NCI-H1694 (cell line): ENCODE measurements at regions not wholly inside any gene's neighbourhood (a gene's known extent, or its start where the extent isn't known, plus 50 kb on each side); places are given as distances from the start of the nearest gene placed in this dataset.
A peak's percentile ranks its signal among the peaks of the same experiment; 100 is the strongest.

Experiments used
- DNase-seq: peaks from one replicate; lab custom pipeline; 2025; lab: John Stamatoyannopoulos, UW

DNA sequence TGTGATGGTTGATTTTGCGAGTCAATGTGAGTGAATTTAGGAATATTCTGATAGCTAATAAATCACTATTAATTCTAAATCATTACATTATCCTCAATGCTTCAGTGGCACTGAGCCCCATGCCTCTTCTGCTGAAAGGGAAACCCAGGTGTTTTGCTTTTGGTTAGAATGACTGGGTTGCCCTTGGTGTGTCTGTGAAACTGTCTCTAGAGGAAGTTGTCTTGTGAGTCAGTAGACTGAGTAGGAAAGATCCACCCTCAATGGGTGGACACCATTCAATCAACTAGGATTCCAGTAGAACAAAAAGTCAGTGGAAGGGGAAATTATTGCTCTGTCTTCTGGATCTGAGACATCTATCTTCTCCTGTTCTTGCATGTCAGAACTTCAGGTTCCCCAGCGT is 472.4 kb downstream of the ANKRD7 start:
- DNase-seq: no peak

DNA sequence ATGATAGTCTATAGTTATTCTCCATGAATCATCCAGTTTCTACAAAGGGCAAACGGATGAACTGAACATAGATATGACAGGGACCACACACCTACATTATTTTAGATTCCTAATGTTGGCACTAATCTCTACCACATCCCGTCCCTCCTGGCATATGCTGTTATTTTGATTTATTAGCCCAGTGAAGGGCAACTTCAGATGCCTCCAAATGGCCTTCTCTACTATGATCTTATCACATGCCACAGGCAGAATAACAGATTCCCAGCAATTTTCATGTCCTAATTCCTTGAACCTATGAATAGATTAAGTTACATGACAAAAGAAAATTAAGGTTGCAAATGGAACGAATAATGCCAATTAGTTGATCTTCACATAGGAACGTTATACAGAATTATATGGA is 474.7 kb downstream of the ANKRD7 start:
- DNase-seq: no peak

DNA sequence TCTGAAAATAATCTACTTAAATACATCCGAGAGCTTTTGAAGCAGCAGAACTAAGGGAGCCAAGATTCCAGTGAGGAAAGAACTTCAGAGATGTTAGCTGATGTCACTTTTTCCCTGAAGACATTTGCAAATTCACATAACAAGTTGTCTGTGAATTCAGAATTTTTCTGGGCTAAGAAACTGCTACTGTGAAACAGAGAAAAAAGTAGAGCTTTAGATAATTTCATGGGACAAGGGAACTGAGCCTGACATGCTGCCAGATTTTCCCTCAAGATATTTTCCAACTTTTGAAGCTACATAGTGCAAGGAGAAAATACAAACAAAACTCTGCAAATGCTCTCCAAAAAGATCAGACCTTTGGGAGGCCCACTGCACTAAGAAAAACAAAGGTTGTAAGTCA is 484.2 kb downstream of the ANKRD7 start:
- no peak for DNase-seq

DNA sequence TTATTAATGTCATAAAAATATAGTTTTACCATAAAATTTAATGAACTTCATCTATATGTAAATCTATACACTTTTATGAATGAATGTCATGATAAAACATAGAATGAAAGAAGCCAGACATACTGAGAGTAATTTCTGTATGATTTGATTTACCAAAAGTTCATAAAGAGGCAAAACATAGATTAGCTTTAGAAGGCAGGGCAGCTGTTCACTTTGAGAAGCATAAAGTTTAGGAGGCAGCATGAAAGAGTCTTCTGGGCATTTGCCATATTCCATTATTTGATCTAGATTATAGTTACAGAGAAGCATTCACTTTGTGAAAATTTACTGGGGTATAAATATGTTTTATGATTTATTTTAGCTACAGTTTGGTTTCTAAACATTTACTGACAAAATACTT is 487.2 kb downstream of the ANKRD7 start:
- DNase-seq: no peak

DNA sequence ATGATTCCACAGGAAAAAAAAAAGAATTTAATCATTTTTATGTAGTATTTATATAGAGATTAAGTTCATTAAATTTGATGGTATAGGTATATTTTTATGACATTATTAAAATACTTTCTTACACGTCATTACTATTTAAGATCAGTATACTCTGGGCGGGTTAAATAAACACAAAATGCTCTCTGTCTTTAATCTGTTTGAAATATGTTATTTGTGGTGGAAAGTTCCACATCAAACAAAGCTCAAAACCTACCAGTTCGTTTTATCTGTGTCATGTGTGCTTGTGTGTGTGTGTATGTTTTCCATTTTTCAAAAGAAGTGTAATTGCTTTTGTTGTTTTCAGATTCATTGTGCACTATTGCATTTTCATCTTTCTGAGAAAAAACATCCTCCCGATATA is 488.5 kb downstream of the ANKRD7 start:
- no peak for DNase-seq

DNA sequence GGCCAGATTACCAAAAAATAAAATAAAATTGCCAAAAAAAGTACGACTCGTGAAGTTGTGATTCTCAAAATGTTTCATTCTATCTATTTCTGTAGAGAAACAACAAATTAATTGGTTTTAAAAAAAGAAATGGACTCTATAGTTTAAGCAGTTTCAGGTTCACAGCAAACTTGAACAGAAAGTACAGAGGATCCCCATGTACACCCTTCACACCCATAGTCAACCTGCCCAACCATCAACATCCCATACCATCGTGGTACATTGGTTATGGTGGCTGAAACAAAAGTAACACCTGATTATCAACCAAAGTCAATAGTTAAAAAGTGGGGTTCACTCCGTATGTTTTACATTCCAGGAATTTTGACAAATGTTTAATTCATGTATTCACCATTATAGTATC is 496.1 kb downstream of the ANKRD7 start:
- no peak for DNase-seq

DNA sequence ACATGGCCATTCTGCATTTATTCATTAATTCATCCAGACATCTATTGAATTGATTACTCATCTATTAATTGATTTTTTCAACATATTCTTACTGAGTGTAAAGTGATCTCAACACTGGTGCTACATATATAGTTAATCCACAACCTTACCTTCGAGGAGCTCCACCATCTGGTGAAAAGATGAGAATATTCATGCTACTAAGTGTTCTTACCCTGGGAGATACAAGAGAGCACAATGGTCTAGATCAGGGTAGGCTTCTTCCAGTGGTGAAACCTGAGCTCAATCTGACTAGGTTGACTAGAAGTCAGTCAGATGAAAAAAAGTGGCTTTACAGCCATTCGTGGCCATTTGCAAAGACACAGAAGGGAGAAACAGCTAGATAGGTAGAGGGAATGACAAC is 507.4 kb downstream of the ANKRD7 start:
- no peak for DNase-seq

DNA sequence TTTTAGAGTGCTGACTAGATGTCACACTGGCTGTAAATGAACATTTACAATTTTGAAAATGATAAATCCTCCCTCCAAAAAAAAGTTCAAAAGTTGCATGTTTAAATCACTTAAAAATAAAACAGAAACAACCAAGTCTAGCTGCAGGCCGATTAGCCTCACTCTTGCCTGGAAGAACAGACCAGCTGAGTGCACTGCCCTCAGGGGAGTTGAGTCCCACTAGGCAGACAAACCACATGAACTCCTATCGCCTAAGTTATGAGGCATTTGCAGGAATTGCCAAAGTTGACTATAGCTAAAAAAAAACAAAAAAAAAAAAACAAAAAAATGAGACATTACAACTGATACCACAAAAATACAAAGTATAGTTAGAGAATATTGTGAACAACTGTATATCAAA is 510.0 kb downstream of the ANKRD7 start:
- no peak for DNase-seq

DNA sequence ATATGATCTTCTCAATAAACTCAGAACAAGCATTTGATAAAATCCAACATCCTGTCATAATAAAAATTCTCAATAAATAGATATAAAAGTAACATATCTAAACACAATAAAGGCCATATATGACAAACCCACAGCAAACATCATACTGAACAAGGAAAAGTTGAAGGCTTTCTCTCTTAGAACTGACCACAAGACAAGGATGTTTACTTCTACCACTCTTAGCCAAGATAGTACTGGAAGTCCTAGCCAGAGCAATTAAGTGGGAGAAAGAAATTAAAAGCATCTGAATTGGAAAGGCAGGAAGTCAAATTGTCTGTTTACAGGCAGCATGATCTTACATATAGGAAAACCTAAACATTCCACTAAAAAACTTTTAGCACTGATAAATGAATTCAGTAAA is 510.9 kb downstream of the ANKRD7 start:
- DNase-seq: no peak

DNA sequence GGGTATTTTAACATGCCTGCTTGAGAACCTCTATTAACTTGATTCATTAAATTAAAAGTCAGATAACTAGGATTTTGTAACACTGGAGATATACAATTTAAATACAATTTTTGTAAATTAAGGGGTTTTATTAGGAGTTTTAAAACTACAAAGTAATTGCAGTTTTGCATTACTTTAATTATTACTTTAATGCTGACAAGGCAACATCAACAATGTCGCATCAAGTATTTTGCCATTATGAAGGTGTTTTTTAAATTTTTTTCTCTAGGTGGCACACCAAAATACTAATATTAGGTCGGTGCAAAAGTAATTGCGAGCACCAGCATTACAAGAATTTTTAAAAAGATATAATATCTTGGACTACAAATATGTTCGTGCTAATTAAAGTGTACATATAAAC is 513.4 kb downstream of the ANKRD7 start:
- DNase-seq: no peak

DNA sequence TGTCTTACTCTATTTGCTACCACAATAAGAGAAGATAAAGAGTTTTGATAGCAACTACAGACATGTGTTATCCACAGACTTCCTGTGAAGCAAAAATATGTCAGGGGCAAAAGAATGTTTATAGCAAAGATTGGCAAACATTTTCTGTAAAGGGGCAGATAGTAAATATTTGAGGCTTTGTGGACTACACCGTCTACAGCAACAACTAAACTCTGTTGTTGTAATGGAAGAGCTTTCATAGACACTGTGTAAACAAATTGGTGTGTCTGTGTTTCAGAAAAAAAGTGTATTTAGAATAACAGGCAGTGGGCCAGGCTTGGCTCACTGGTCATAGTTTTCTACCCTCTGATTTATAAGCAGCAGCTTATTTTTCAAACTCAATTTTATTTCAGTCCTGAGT is 521.4 kb downstream of the ANKRD7 start:
- DNase-seq: no peak

DNA sequence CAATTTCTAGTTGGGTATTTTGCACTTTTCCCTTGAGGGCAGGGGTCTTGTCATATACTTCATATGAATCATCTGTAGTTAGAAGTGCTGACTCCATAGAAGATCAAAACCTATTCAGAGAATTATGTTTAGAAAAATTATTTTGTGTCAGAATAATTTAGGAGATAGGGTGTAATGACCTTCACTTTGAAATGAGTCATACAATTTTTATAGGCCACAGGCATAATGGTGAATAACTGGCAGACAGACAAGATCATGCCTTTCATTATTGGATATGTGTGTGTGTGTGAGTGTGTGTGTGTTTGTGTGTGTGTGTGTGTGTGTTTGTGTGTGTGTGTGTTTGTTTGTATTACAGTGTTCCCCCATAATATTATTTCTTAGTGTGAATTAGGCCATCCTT is 523.0 kb downstream of the ANKRD7 start:
- no peak for DNase-seq

DNA sequence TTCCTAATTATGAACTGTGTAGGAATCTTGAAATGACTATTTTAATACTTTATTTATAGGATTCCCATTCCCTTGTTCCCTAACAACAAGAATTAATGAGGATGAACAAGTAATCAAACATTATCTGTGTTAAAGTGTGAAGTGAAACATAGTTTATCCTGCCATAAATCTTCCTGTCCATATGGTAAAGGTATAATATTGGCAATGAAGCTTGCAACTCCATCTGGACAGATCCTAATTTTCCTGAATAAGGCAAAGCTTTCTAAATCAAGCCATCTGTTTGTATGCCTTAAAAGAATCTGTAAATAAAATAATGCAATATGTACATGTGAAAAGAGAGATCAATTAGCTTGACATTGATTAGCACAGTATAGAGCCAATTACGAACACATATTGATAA is 529.0 kb downstream of the ANKRD7 start:
- peak; percentile 91 for DNase-seq

DNA sequence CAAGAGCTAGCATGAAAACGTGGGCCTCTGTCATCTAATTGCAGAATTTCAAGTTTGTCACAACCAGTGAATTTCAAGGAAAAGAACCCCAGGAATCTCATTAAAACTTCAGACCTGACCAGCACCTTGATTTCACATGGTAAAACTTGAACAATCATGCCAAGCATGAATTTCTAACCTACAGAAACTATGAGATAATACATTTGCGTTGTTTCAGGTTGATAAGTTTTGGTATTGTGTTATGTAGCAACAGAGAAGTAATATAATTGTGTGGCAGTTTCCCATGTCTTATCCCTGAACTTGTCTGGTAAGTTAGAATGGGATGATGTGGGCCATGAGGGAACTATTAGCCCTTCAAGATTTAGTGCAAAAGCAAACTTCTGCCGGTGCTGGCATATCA is 530.1 kb downstream of the ANKRD7 start:
- DNase-seq: no peak

DNA sequence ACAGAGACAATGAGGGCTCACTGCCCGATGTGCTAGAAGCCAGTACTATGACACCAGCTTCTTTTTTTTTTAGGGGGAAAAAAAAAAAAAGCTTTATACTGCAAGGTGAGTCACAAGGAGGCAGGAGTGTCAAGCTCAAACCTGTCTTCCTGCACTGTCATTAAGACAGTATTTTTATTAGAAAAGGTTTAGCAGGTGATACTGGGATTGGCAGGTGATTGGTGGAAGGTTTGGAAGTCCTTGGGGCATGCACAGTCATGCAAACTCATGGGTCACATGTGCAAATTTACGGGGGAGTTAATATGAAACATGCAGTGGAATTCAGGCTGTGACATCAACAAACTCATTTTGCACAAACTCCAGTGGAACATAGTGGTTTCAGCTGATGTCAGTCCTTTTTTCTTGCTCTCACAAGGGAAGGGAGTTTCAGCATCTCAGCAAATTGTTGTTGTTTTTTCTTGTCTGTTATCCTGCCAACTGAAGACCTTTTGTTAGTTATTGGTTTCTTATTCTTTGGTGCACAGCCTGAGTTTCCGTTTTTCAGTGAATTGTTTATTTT is 530.6 kb downstream of the ANKRD7 start:
- no peak for DNase-seq

DNA sequence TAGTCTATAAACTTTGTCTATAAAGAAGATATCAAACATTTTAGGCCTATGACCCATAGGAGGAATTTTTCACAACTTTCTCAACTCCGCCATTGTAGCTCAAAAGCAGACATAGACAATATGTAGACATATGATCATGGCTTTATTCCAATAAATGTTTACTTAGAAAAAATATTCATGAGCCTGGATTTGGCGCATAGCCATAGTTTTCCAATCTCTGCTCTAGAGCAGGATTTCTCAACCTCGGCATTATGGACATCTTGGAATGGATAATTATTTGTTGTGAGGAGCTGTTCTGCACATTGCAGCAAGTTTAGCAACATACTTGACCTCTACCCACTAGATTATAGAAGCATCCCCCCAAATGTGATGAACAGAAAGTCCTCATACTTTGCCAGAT is 532.6 kb downstream of the ANKRD7 start:
- DNase-seq: no peak

DNA sequence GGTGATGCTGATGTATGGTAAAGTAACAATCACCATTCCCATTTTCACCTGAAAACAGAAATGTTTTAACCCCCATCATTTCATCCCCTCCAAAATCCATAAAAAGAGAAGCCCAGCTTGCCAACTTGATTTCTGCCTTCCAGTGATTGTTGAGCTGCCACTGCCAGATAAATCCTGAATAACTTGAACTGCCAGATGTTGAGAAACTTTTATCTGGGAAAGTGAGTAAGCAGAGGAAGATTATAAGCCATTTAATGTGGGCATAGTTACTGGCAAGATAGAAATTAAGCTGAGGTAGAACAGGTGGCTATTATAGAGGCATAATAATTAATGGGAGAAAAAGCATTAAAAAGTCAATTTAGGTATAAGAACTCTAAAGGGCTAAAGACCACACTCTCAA is 534.1 kb downstream of the ANKRD7 start:
- DNase-seq: no peak

DNA sequence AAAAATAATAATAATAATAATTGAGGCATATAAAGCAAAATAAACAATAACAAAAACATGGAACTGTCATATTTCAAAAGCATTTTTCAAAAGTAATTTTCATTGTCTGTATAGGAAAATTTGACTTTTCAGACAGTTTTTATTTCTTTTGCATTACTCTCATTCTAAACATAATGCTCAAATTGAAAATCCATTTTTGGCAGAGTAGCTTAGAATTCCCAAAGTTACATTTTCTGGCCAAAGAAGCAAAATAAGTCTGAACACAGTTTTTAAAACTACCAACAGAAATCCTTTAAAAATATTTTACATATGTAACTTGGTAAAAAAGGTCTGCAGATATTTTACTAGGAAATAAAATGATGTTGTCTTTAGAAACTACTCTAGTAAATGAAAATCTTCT is 535.4 kb downstream of the ANKRD7 start:
- DNase-seq: no peak

DNA sequence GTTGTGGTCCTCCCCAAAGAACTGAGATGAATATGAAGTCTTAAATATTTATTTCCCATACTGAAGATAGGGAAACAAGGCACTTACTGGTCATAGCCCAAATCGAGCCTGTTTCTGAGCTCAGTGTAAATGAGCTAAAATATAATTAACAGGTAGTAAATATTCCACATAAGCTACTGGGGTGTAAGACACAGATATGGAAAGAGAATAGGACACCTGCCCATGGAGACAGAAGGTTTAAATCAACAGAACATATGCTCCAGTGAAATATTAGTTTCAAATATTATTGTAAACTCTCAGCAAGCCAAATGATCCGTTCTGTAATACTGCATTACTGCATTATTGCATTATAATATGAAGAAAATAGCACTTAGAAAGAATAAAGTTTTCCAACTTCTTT is 537.9 kb downstream of the ANKRD7 start:
- no peak for DNase-seq

DNA sequence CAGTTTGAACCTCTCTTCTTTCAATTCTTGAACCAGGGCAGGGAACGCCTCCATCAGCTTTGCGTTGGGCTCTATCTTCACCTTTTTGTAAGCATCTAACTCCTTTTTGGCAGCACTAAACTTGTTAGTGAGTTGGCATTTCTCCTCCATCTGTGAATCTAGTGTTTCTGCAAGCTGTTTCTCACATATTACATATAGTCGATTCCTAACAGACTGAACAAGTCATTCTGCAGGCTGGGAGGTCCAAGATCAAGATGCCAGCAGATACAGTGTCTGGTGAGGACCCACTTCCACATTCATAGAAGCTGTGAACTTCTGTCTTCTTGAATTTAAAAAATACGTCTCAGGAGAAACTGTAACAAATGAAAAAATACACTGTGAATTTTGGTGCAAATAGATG is 539.7 kb downstream of the ANKRD7 start:
- no peak for DNase-seq

DNA sequence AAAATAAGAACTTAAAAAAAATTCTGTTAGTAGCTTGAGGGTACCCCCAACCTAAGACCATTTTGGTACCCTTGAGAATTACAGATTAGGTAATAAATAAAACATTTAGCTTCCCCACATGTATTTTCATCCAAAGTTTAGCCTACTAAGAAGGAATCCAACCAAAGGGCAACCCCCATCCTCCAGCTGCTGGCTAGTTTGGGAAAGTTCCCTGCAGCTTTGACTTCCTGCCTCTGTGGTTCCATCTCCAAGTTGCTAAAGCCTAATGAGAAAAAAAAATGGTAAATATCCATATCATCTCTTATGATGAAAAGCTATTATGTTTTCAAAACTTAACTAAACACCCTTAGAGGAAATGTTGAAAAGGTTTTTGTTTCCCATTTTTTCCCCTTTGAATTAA is 547.2 kb downstream of the ANKRD7 start:
- no peak for DNase-seq

DNA sequence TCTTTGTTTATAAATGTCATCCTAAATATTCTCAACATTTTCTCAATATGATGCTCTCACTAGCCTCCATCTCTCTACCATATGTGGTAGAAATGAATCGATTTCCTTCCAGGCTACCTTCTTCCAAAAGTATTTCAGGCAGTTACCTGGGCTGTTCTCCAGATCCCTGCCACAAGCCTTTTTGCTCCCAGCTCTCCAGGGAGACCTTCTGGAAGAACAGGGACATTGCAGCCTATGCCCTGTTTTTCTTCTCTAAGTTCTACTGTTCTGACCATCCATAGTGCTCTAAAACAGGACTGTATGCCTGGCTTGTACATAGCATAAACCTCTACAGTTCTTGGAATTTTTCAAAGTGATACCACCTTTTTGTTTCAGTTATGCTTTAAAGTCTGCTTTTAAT is 552.8 kb downstream of the ANKRD7 start:
- no peak for DNase-seq

DNA sequence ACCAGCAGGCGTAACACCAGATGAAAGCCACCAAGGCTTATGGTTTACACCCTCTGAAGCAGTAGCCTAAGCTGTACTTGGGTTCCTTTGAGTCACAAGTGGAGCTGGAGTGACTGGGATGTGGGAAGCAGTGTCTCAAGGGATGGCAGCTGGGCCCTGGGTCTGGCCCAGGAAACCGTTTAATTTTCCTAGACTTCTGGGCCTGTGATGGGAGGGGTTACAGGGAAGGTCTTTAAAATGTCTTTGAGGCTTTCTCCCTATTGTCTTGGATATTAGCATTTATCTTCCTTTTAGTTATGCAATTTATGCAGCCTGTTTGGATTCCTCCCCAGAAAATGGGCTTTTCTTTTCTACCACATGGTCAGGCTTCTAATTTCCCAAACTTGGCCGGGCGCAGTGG is 568.2 kb downstream of the ANKRD7 start:
- no peak for DNase-seq

DNA sequence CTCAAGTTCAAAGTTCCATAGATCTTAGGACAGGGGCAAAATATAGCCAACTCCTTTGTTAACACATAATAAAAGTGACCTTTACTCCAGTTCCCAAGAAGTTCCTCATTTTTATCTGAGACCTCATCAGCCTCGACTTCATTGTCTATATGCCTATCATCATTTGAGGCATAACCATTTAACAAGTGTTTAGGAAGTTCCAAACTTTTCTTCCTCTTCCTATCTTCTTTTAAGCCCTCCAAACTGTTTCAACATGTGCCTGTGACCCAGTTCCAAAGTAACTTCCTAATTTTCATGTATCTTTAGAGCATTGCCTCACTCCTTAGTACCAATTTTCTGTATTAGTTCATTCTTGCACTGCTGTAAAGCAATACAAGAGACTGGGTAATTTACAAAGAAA is 569.1 kb downstream of the ANKRD7 start:
- no peak for DNase-seq

DNA sequence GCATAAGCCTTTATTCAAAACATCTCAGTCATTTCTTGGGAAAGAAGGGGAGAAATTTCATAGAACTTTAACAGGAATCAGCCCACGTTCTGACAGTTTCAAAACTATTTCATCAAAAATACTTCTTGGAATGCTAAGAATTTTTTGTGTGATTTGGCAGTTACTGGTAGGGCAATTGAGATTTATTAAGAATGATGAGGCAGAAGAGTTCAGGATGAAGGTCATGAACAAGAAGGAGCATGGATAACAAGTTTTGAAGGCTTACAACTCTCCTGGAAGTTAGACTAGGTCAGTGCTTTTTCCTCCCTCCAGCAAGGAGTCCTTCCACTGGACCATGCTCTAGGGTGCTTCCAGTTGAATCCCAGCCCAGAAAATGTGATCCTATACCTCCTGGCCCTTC is 569.9 kb downstream of the ANKRD7 start:
- DNase-seq: no peak
